ENCODE measurements at regions not wholly inside any gene's neighbourhood (a gene's known extent, or its start where the extent isn't known, plus 50 kb on each side); places are given as distances from the start of the nearest gene placed in this dataset.

GRCh38 chr6:16069222-16069621 is 59.7 kb upstream of the MYLIP start:
- TF ChIP-seq CTCF (conservative IDR thresholded peaks at IDR 0.05) (no peak), ZFX (IDR thresholded peaks at IDR 0.05) (no peak)
